Thyroid gland (tissue), 4 donors: ENCODE measurements at regions not wholly inside any gene's neighbourhood (a gene's known extent, or its start where the extent isn't known, plus 50 kb on each side); places are given as distances from the start of the nearest gene placed in this dataset.

Experiments used
- CTCF ChIP-seq, 6 experiments: fragments of 200-600 bp in 3 of 6; fragments of 450-650 bp in 3 of 6; sonication (generic) in 3 of 6; IDR thresholded peaks; one replicate each; pipeline ENCODE4 v1.5.1; 2016 to 2019; ENCODE audit warnings: antibody characterized with exemption in 6 of 6, mild to moderate bottlenecking in 2 of 6, inconsistent platforms in 1 of 6, moderate library complexity in 1 of 6
- POLR2A ChIP-seq, 2 donors: fragments of 450-650 bp; IDR thresholded peaks; one replicate each; pipeline ENCODE4 v1.6.1; 2017; ENCODE audit warnings: antibody characterized with exemption in 2 of 2, mild to moderate bottlenecking in 2 of 2, moderate library complexity in 1 of 2

- TF ChIP-seq CTCF (IDR thresholded peaks at IDR 0.05) (no peak), POLR2A (IDR thresholded peaks at IDR 0.05) (no peak)
These were observed 496.6 kb upstream of the NAALADL2 start for GRCh38 chr3:174362556-174362955.
